ENCODE measurements at regions not wholly inside any gene's neighbourhood (a gene's known extent, or its start where the extent isn't known, plus 50 kb on each side); places are given as distances from the start of the nearest gene placed in this dataset.

GRCh38 chr3:73271-73670, 123.3 kb upstream of the CHL1 start:
- no peak for ATAC-seq (ENCODE audit: insufficient read depth, low read depth)
- Histone ChIP-seq H4K20me1 (ENCODE audit: insufficient read depth, low read length) (no peaks in the 10 kb centered on the region), H3K9ac (ENCODE audit: low read depth, low read length) (no peak overlapping the region), H3K27me3 (ENCODE audit: insufficient read depth, low read length, poor library complexity) (no peaks in the 10 kb centered on the region), H3K4me3 (ENCODE audit: low read depth in 1 of 2, low read length in 2 of 2) (no peak overlapping the region), H2AFZ (ENCODE audit: low read depth, low read length) (no peak overlapping the region), H3K36me3 (ENCODE audit: insufficient read depth, low read length) (no peaks in the 10 kb centered on the region), H3K9me3 (ENCODE audit: insufficient read depth, low read length, severe bottlenecking) (no peaks in the 10 kb centered on the region), H3K27ac (ENCODE audit: low read length) (no peak overlapping the region), H3K4me2 (ENCODE audit: insufficient read depth, low read length) (no peak overlapping the region), H3K4me1 (ENCODE audit: insufficient read depth, low read length) (no peaks in the 10 kb centered on the region), H3K79me2 (ENCODE audit: insufficient read depth, low read length) (no peaks in the 10 kb centered on the region)
- no peak for DNase-seq
- TF ChIP-seq, protein P1, sequence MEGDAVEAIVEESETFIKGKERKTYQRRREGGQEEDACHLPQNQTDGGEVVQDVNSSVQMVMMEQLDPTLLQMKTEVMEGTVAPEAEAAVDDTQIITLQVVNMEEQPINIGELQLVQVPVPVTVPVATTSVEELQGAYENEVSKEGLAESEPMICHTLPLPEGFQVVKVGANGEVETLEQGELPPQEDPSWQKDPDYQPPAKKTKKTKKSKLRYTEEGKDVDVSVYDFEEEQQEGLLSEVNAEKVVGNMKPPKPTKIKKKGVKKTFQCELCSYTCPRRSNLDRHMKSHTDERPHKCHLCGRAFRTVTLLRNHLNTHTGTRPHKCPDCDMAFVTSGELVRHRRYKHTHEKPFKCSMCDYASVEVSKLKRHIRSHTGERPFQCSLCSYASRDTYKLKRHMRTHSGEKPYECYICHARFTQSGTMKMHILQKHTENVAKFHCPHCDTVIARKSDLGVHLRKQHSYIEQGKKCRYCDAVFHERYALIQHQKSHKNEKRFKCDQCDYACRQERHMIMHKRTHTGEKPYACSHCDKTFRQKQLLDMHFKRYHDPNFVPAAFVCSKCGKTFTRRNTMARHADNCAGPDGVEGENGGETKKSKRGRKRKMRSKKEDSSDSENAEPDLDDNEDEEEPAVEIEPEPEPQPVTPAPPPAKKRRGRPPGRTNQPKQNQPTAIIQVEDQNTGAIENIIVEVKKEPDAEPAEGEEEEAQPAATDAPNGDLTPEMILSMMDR (IDR thresholded peaks at IDR 0.05; ENCODE audit: borderline replicate concordance, extremely low read depth, low read length, poor library complexity, severe bottlenecking): no peak
- no peak for TF ChIP-seq EZH2 (IDR thresholded peaks at IDR 0.05; ENCODE audit: borderline replicate concordance, low read depth, low read length, severe bottlenecking)

GRCh38 chr3:74676-75243, 121.8 kb upstream of the CHL1 start:
- Histone ChIP-seq H3K9ac (ENCODE audit: low read depth, low read length) (no peak overlapping the region), H3K36me3 (ENCODE audit: insufficient read depth, low read length) (no peaks in the 10 kb centered on the region), H3K79me2 (ENCODE audit: insufficient read depth, low read length) (no peaks in the 10 kb centered on the region), H3K9me3 (ENCODE audit: insufficient read depth, low read length, severe bottlenecking) (no peaks in the 10 kb centered on the region), H3K27ac (ENCODE audit: low read length) (no peak overlapping the region), H4K20me1 (ENCODE audit: insufficient read depth, low read length) (no peaks in the 10 kb centered on the region), H3K4me2 (ENCODE audit: insufficient read depth, low read length) (no peak overlapping the region), H3K27me3 (ENCODE audit: insufficient read depth, low read length, poor library complexity) (no peaks in the 10 kb centered on the region), H3K4me1 (ENCODE audit: insufficient read depth, low read length) (no peaks in the 10 kb centered on the region), H2AFZ (ENCODE audit: low read depth, low read length) (no peak overlapping the region), H3K4me3 (ENCODE audit: low read depth in 1 of 2, low read length in 2 of 2) (no peak overlapping the region)
- ATAC-seq (ENCODE audit: insufficient read depth, low read depth) (no peak), DNase-seq (no peak)
- TF ChIP-seq, protein P1 (IDR thresholded peaks at IDR 0.05; ENCODE audit: borderline replicate concordance, extremely low read depth, low read length, poor library complexity, severe bottlenecking): no peak
- TF ChIP-seq EZH2 (IDR thresholded peaks at IDR 0.05; ENCODE audit: borderline replicate concordance, low read depth, low read length, severe bottlenecking): no peak

DNA sequence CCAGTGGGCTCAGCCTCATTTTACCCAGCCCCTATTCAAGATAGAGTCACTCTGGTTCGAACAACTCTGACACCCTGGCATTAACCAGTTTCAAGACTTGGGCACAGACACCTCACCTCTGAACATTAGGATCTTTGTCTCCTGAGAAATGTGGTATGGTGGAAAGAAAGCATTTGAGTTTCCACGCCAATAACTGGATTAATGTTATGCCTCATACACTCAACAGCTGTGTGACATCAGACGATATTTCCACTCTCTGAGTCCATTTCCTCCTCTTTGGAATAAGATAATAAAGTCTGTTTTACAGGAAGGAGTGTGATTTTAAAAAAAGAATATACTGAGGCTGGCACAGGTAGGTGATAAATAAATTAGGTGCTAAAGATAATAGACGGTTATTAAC, 121.3 kb upstream of the CHL1 start:
- H3K9me3 ChIP-seq (ENCODE audit: insufficient read depth, low read length, severe bottlenecking): no peaks in the 10 kb centered on the region
- H3K9ac ChIP-seq (ENCODE audit: low read depth, low read length): no peak overlapping the region
- H2AFZ ChIP-seq (ENCODE audit: low read depth, low read length): no peak overlapping the region
- H3K79me2 ChIP-seq (ENCODE audit: insufficient read depth, low read length): no peaks in the 10 kb centered on the region
- no peaks in the 10 kb centered on the region for H4K20me1 ChIP-seq (ENCODE audit: insufficient read depth, low read length)
- DNase-seq (no peak), ATAC-seq (ENCODE audit: insufficient read depth, low read depth) (no peak)
- no peak overlapping the region for H3K27ac ChIP-seq (ENCODE audit: low read length)
- no peak overlapping the region for H3K4me3 ChIP-seq (ENCODE audit: low read depth in 1 of 2, low read length in 2 of 2)
- TF ChIP-seq EZH2 (IDR thresholded peaks at IDR 0.05; ENCODE audit: borderline replicate concordance, low read depth, low read length, severe bottlenecking): no peak
- TF ChIP-seq, protein P1 (IDR thresholded peaks at IDR 0.05; ENCODE audit: borderline replicate concordance, extremely low read depth, low read length, poor library complexity, severe bottlenecking): no peak
- no peak overlapping the region for H3K4me2 ChIP-seq (ENCODE audit: insufficient read depth, low read length)
- H3K27me3 ChIP-seq (ENCODE audit: insufficient read depth, low read length, poor library complexity): no peaks in the 10 kb centered on the region
- H3K4me1 ChIP-seq (ENCODE audit: insufficient read depth, low read length): no peaks in the 10 kb centered on the region
- H3K36me3 ChIP-seq (ENCODE audit: insufficient read depth, low read length): no peaks in the 10 kb centered on the region

GRCh38 chr3:79542-79941, 117.0 kb upstream of the CHL1 start:
- no peak for ATAC-seq (ENCODE audit: insufficient read depth, low read depth)
- Histone ChIP-seq H3K27ac (ENCODE audit: low read length) (no peak overlapping the region), H3K79me2 (ENCODE audit: insufficient read depth, low read length) (no peaks in the 10 kb centered on the region), H3K36me3 (ENCODE audit: insufficient read depth, low read length) (no peaks in the 10 kb centered on the region), H3K4me1 (ENCODE audit: insufficient read depth, low read length) (no peaks in the 10 kb centered on the region), H3K4me3 (ENCODE audit: low read depth in 1 of 2, low read length in 2 of 2) (no peak overlapping the region), H3K9ac (ENCODE audit: low read depth, low read length) (no peak overlapping the region), H3K27me3 (ENCODE audit: insufficient read depth, low read length, poor library complexity) (no peaks in the 10 kb centered on the region), H2AFZ (ENCODE audit: low read depth, low read length) (no peak overlapping the region), H3K9me3 (ENCODE audit: insufficient read depth, low read length, severe bottlenecking) (no peaks in the 10 kb centered on the region), H3K4me2 (ENCODE audit: insufficient read depth, low read length) (no peak overlapping the region), H4K20me1 (ENCODE audit: insufficient read depth, low read length) (no peaks in the 10 kb centered on the region)
- TF ChIP-seq, protein P1 (IDR thresholded peaks at IDR 0.05; ENCODE audit: borderline replicate concordance, extremely low read depth, low read length, poor library complexity, severe bottlenecking): no peak
- TF ChIP-seq EZH2 (IDR thresholded peaks at IDR 0.05; ENCODE audit: borderline replicate concordance, low read depth, low read length, severe bottlenecking): no peak
- DNase-seq: no peak

Measured in DND-41 (cell line).